HAP-1 (cell line): ENCODE measurements at regions not wholly inside any gene's neighbourhood (a gene's known extent, or its start where the extent isn't known, plus 50 kb on each side); places are given as distances from the start of the nearest gene placed in this dataset.
"Not testable (repeated sequence)": the region's sequence is repeated elsewhere in the genome, so short reads cannot be mapped to it uniquely, and the experiment has no call there.

Experiments used
- DNase-seq, 2 experiments: peaks; one replicate each; pipeline ENCODE4 v3.0.0-alpha.2; 2016 to 2020; ENCODE audit warnings: low spot score in 2 of 2
- H3K27me3 ChIP-seq: fragments of 250-450 bp; sonication (Bioruptor Pico); 2 replicates; pipeline ENCODE4 v1.5.1; 2020; ENCODE audit warnings: low read depth, mild to moderate bottlenecking, moderate library complexity
- H3K36me3 ChIP-seq: fragments of 250-450 bp; sonication (Bioruptor Pico); replicated peaks from 2 replicates; pipeline ENCODE4 v1.5.1; 2020; ENCODE audit warnings: mild to moderate bottlenecking
- H3K4me1 ChIP-seq: fragments of 250-450 bp; sonication (Bioruptor Pico); 2 replicates; pipeline ENCODE4 v1.5.1; 2020; ENCODE audit warnings: mild to moderate bottlenecking
- H3K4me3 ChIP-seq: fragments of 250-450 bp; sonication (Bioruptor Pico); 2 replicates; pipeline ENCODE4 v1.5.1; 2020; ENCODE audit warnings: mild to moderate bottlenecking, moderate library complexity
- H3K9me3 ChIP-seq: fragments of 250-450 bp; sonication (Bioruptor Pico); 2 replicates; pipeline ENCODE4 v1.5.1; 2020; ENCODE audit warnings: mild to moderate bottlenecking, moderate library complexity
- in situ Hi-C: fragments of 300-500 bp; cut with MboI; formaldehyde crosslinking; loops from 3 replicates; pipeline ENCODE4 v1.14.3; 2020; ENCODE audit warnings: low sequenced_read_pairs, inconsistent platforms, mixed read lengths

DNA sequence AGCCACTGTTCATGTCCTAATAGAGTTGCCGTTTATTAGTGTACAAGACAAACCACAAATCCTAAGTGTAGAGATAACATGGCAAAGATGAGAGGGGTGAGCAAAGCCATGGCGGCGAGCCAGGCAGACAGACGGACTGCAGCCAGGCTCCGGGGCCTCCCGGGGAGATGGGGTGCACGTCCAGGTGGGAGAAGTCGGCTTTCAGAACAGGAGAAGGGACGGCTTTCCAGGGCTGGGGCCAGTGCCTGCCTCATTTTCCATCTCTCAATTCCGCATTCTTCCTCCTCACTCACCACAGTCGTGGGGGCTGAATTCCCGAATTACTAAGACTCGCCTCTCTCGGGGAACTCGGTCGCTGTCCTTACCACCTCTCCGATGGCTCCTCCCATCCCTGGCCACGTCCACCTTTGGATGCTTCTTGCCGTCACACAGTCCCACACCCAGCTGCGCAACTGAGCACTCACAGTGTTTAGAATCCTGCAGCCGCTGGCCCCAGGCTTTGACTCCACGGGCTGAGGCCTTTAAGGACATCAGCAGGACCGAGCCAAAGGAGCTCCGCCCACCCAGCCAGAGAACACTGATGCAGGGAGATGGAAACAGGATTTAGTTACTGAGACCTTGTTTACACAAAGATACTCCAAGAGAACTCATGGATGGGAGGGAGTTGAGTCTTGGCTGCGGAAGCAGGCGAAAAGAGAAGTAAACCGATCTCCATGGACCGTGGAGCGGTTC is 59.7 kb downstream of the RNF112 start:
- in situ Hi-C loops = no loop called here
- Histone ChIP-seq H3K9me3 (no peaks in the 10 kb centered on the region; the same call in 1 of the 2 replicates), H3K4me1 (peaks cover 8% of the 10 kb centered on the region), H3K4me3 (no peak overlapping the region), H3K27me3 (no peaks in the 10 kb centered on the region), H3K36me3 (no peaks in the 10 kb centered on the region)
- DNase-seq = peak in 1 of 2 experiments; percentile 41

DNA sequence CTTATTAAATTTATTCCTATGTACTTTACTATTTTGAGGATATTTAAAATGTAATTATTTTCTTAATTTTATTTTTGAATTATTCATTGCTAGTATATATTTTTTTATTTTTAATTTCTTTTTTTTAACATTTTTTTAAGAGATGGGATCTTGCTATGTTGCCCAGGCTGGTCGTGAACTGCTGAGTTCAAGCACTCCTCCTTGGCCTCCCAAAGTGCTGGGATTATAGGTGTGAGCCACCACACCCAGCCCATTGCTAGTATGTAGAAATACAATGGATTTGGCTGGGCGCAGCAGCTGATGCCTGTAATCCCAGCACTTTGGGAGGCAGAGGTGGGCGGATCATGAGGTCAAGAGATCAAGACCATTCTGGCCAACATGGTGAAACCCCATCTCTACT is 59.2 kb upstream of the SLC47A1 start:
- H3K9me3 ChIP-seq, H3K4me1 ChIP-seq, H3K36me3 ChIP-seq, H3K27me3 ChIP-seq, in situ Hi-C loops, H3K4me3 ChIP-seq, DNase-seq: not testable (repeated sequence)

DNA sequence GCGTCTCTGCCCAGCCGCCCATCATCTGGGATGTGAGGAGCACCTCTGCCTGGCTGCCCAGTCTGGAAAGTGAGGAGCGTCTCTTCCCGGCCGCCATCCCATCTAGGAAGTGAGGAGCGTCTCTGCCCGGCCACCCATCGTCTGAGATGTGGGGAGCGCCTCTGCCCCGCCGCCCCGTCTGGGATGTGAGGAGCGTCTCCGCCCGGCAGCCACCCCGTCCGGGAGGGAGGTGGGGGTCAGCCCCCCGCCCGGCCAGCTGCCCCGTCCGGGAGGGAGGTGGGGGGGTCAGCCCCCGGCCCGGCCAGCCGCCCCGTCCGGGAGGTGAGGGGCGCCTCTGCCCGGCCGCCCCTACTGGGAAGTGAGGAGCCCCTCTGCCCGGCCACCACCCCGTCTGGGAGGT is 57.9 kb upstream of the SLC47A1 start:
- DNase-seq, H3K4me1 ChIP-seq, H3K27me3 ChIP-seq, H3K36me3 ChIP-seq, H3K4me3 ChIP-seq, in situ Hi-C loops, H3K9me3 ChIP-seq: not testable (repeated sequence)

DNA sequence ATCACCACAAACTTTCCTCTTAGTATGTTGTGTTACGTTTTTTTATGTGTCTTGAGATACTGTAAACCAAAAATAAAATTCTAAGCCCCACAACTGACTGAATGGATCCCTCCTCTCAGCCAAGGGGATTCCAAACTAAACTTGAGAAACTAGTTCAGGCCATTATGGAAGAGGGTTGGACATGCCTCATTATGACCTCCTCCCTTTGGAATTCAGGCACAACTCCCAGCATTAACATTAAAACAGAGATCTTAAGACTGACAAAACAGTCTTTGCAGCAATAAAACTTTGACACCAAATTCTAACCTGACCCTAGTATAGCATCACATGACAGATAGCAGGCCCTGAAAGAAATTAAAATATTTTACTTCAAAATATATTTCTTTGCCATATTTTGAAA is 51.1 kb upstream of the SLC47A1 start:
- Histone ChIP-seq H3K4me1 (peaks cover 16% of the 10 kb centered on the region), H3K9me3 (peaks cover 4% of the 10 kb centered on the region; the same call in 1 of the 2 replicates), H3K27me3 (no peaks in the 10 kb centered on the region; the same call in 1 of the 2 replicates), H3K4me3 (no peak overlapping the region), H3K36me3 (no peaks in the 10 kb centered on the region)
- peak; percentile 48 to 94 for DNase-seq
- in situ Hi-C loops = no loop called here
